Sigmoid colon (tissue), 6 donors: ENCODE measurements at regions not wholly inside any gene's neighbourhood (a gene's known extent, or its start where the extent isn't known, plus 50 kb on each side); places are given as distances from the start of the nearest gene placed in this dataset.

ENCODE experiments used
- DNase-seq: peaks from one replicate; pipeline ENCODE4 v3.0.0-alpha.2; 2019
- H3K27ac ChIP-seq, 4 donors: fragments of 200-600 bp; sonication (generic); one replicate each; pipeline ENCODE4 v1.5.1; 2016 to 2019; ENCODE audit warnings: mild to moderate bottlenecking in 1 of 4
- H3K27me3 ChIP-seq, 3 donors: fragments of 200-600 bp; sonication (generic); one replicate each; pipeline ENCODE4 v1.5.1; 2019; ENCODE audit warnings: mild to moderate bottlenecking in 1 of 3
- H3K36me3 ChIP-seq, 4 donors: fragments of 200-600 bp; sonication (generic); one replicate each; pipeline ENCODE4 v1.5.1; 2016 to 2019
- H3K4me1 ChIP-seq, 4 donors: fragments of 200-600 bp; sonication (generic); one replicate each; pipeline ENCODE4 v1.5.1; 2017 to 2019
- H3K4me3 ChIP-seq, 4 donors: fragments of 200-600 bp; sonication (generic); one replicate each; pipeline ENCODE4 v1.5.1; 2017 to 2019; ENCODE audit warnings: mild to moderate bottlenecking in 2 of 4, moderate library complexity in 1 of 4
- H3K9me3 ChIP-seq, 4 donors: fragments of 200-600 bp in 3 of 4; sonication (generic) in 3 of 4; one replicate each; pipeline versions ENCODE4 v1.5.1 to v1.6.1; 2013 to 2019
- CTCF ChIP-seq, 4 experiments: fragments of 450-650 bp in 3 of 4; fragments of 200-600 bp in 1 of 4; IDR thresholded peaks; one replicate each; pipeline ENCODE4 v1.5.1; 2016 to 2019; ENCODE audit warnings: antibody characterized with exemption in 4 of 4, mild to moderate bottlenecking in 3 of 4, moderate library complexity in 2 of 4
- EP300 ChIP-seq, 4 donors: sonication (generic); formaldehyde crosslinking; IDR thresholded peaks; one replicate each; pipeline ENCODE4 v1.6.1; 2017; ENCODE audit warnings: antibody characterized with exemption in 4 of 4
- POLR2A ChIP-seq, 2 donors: fragments of 450-650 bp; IDR thresholded peaks; one replicate each; pipeline ENCODE4 v1.6.1; 2016; ENCODE audit warnings: antibody characterized with exemption in 2 of 2, mild to moderate bottlenecking in 2 of 2, moderate library complexity in 2 of 2
- POLR2AphosphoS5 ChIP-seq, 4 donors: sonication (generic); formaldehyde crosslinking; IDR thresholded peaks; one replicate each; pipeline ENCODE4 v1.6.1; 2017; ENCODE audit warnings: antibody characterized with exemption in 4 of 4
- WGBS, 2 donors: extraction: QIAGEN DNeasy Blood & Tissue Kit; methylation state at CpG; one replicate each; pipeline ENCODE4 v1.1.7; 2013; 5-methylcytosine and 5-hydroxymethylcytosine counted together
- intact Hi-C: fragments of 100-400 bp; cut with DNase I; formaldehyde crosslinking; loops from one replicate; pipeline ENCODE4 v1.15.1; 2023
- donor health status: healthy with polysubstance abuse.
- donor health status: healthy.

- Histone ChIP-seq H3K27me3 (no peaks in the 10 kb centered on the region), H3K27ac (no peak overlapping the region), H3K9me3 (no peaks in the 10 kb centered on the region), H3K4me3 (no peak overlapping the region), H3K4me1 (peaks cover 0 to 20% (median 19%) of the 10 kb centered on the region in 4 donors), H3K36me3 (no peaks in the 10 kb centered on the region)
- 88 to 93% methylated on average over 9 of the region's 9 CpGs for WGBS, 2 donors
- no peak for TF ChIP-seq EP300 (IDR thresholded peaks at IDR 0.05)
- no peak for TF ChIP-seq POLR2A (IDR thresholded peaks at IDR 0.05)
- TF ChIP-seq CTCF (IDR thresholded peaks at IDR 0.05), result no peak
- no peak for TF ChIP-seq POLR2AphosphoS5 (IDR thresholded peaks at IDR 0.05)
- intact Hi-C loops, result loop anchor here (10.0 kb wide), 1 partner anchor 120 kb away; no protein-coding TSS in a partner anchor
- DNase-seq, result no peak
These were observed 232.9 kb downstream of the SYK start for GRCh38 chr9:91034521-91034920.

DNA sequence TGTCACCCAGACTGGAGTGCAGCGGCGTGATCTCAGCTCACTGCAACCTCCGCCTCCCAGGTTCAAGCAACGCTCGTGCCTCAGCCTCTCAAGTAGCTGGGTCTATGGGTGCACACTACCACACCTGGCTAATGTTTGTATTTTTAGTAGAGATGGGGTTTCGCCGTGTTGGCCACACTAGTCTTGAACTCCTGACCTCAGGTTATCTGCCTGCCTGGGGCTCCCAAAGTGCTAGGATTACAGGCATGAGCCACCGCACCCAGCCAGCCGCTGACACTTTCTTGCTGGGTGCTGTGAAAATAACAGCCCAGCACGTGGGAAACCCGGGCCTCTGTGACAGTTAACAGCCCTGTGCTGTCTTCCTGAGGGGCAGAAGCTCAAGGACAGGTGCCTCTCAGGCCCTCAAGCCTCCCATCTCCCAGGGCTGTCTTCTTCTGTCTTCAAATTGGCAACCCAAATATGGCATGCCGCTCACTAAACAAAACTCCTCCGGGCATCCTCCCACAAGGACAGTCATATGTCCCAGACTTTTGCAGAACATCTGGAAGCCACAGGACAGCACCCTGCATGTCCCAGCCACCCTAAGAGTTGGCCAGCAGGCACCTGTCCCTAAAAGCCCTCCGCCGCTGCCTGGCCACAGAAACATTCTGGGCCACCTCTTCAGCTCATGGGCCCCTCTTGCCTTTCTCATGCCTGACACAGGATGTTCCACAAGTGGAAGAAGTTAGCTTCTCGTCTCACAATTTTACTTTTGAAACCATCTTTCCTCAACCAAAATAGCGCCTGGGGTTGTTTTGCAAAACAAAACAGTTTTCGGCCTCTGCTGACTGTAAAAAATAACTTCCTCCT is 233.6 kb downstream of the SYK start:
- DNase-seq, result no peak
- Histone ChIP-seq H3K36me3 (no peaks in the 10 kb centered on the region), H3K4me1 (peaks cover 0 to 20% (median 19%) of the 10 kb centered on the region in 4 donors), H3K27ac (no peak overlapping the region), H3K9me3 (no peaks in the 10 kb centered on the region), H3K4me3 (no peak overlapping the region), H3K27me3 (no peaks in the 10 kb centered on the region)
- 83 to 85% methylated on average over 18 of the region's 18 CpGs for WGBS, 2 donors
- intact Hi-C loops, result loop anchor here (5.0 to 10.0 kb wide), 3 partner anchors 120 to 327 kb away; partner anchors contain the start of gene AUH
- TF ChIP-seq POLR2AphosphoS5 (IDR thresholded peaks at IDR 0.05), result no peak
- no peak for TF ChIP-seq EP300 (IDR thresholded peaks at IDR 0.05)
- no peak for TF ChIP-seq POLR2A (IDR thresholded peaks at IDR 0.05)
- TF ChIP-seq CTCF (IDR thresholded peaks at IDR 0.05), result no peak

GRCh38 chr9:91035825-91036208 is 234.2 kb downstream of the SYK start:
- Histone ChIP-seq H3K27ac (no peak overlapping the region), H3K9me3 (no peaks in the 10 kb centered on the region), H3K4me3 (no peak overlapping the region), H3K36me3 (no peaks in the 10 kb centered on the region), H3K4me1 (peaks cover 0 to 20% (median 19%) of the 10 kb centered on the region in 4 donors), H3K27me3 (no peaks in the 10 kb centered on the region)
- intact Hi-C loops, result loop anchor here (2.0 to 10.0 kb wide), 4 partner anchors 121 to 391 kb away; partner anchors contain the start of gene AUH
- TF ChIP-seq POLR2A (IDR thresholded peaks at IDR 0.05) (no peak), CTCF (IDR thresholded peaks at IDR 0.05) (no peak), EP300 (IDR thresholded peaks at IDR 0.05) (no peak), POLR2AphosphoS5 (IDR thresholded peaks at IDR 0.05) (no peak)
- no peak for DNase-seq
- WGBS, 2 donors, result 63 to 84% methylated on average over 10 of the region's 10 CpGs

DNA sequence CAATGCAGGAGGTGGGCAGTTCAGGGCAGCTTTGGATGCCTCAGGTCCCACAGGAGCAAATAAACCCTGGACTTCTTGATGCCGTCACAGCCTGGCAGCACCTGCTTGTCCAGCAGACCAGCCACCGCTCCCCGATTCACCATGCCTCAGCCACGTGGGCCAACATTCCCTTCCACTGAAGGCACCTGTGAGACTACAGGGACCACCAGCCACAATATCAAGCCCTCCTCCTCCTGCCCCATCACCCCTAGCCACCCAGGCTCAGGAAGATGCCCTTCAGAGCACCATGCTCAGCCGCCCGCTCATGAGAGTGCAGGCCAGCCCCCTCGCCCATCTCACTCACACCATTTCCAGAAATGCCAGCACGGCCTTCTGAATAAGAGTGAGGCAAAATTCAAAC is 234.7 kb downstream of the SYK start:
- no peaks in the 10 kb centered on the region for H3K36me3 ChIP-seq
- no peaks in the 10 kb centered on the region for H3K27me3 ChIP-seq
- no peak for TF ChIP-seq POLR2AphosphoS5 (IDR thresholded peaks at IDR 0.05)
- no peak for TF ChIP-seq CTCF (IDR thresholded peaks at IDR 0.05)
- no peak for TF ChIP-seq EP300 (IDR thresholded peaks at IDR 0.05)
- no peak for TF ChIP-seq POLR2A (IDR thresholded peaks at IDR 0.05)
- 90 to 92% methylated on average over 8 of the region's 8 CpGs for WGBS, 2 donors
- no peak overlapping the region for H3K4me3 ChIP-seq
- no peaks in the 10 kb centered on the region for H3K9me3 ChIP-seq
- no peak overlapping the region for H3K27ac ChIP-seq
- intact Hi-C loops, result loop anchor here (2.0 to 10.0 kb wide), 4 partner anchors 122 to 390 kb away; partner anchors contain the start of gene AUH
- H3K4me1 ChIP-seq, result peaks cover 0 to 20% (median 19%) of the 10 kb centered on the region in 4 donors
- no peak for DNase-seq
